GM18858 (cell line): ENCODE measurements at regions not wholly inside any gene's neighbourhood (a gene's known extent, or its start where the extent isn't known, plus 50 kb on each side); places are given as distances from the start of the nearest gene placed in this dataset.
"Not testable (repeated sequence)": the region's sequence is repeated elsewhere in the genome, so short reads cannot be mapped to it uniquely, and the experiment has no call there.

ENCODE experiments used
- ATAC-seq: cut with Tn5 transposase; IDR thresholded peaks from one replicate; pipeline ENCODE4 v1.9.1; 2021; ENCODE audit not compliant: unreplicated experiment

- no peak for ATAC-seq
Observed at GRCh38 chr2:21761361-21761760, 637.6 kb downstream of the TDRD15 start.

- ATAC-seq: no peak
Observed at GRCh38 chr2:21763501-21763900, 639.7 kb downstream of the TDRD15 start.

- ATAC-seq: no peak
Observed at GRCh38 chr2:21770787-21771186, 647.0 kb downstream of the TDRD15 start.

GRCh38 chr2:21772624-21773023 is 648.9 kb downstream of the TDRD15 start:
- no peak for ATAC-seq

- no peak for ATAC-seq
Observed at GRCh38 chr2:21773168-21773567, 649.4 kb downstream of the TDRD15 start.

- ATAC-seq: no peak
Observed at GRCh38 chr2:21774691-21775368, 651.1 kb downstream of the TDRD15 start.

- ATAC-seq: no peak
Observed at GRCh38 chr2:21779786-21780185, 656.0 kb downstream of the TDRD15 start.

- no peak for ATAC-seq
Observed at GRCh38 chr2:21781962-21782361, 658.2 kb downstream of the TDRD15 start.

GRCh38 chr2:21782866-21783265 is 659.1 kb downstream of the TDRD15 start:
- ATAC-seq: no peak

GRCh38 chr2:21787941-21788340 is 664.2 kb downstream of the TDRD15 start:
- no peak for ATAC-seq

- ATAC-seq: not testable (repeated sequence)
Observed at GRCh38 chr2:21790311-21790710, 666.5 kb downstream of the TDRD15 start.

- no peak for ATAC-seq
Observed at GRCh38 chr2:21792571-21792970, 668.8 kb downstream of the TDRD15 start.

GRCh38 chr2:21793461-21793860 is 669.7 kb downstream of the TDRD15 start:
- no peak for ATAC-seq

GRCh38 chr2:21794611-21795010 is 670.8 kb downstream of the TDRD15 start:
- ATAC-seq: no peak

- ATAC-seq: no peak
Observed at GRCh38 chr2:21800356-21800755, 676.6 kb downstream of the TDRD15 start.

- no peak for ATAC-seq
Observed at GRCh38 chr2:21803550-21803949, 679.8 kb downstream of the TDRD15 start.

GRCh38 chr2:21804151-21804550 is 680.4 kb downstream of the TDRD15 start:
- no peak for ATAC-seq

- ATAC-seq: no peak
Observed at GRCh38 chr2:21811541-21811940, 687.8 kb downstream of the TDRD15 start.

GRCh38 chr2:21812766-21813165 is 689.0 kb downstream of the TDRD15 start:
- ATAC-seq: no peak

GRCh38 chr2:21814588-21815149 is 690.9 kb downstream of the TDRD15 start:
- no peak for ATAC-seq

- no peak for ATAC-seq
Observed at GRCh38 chr2:21818212-21818795, 694.5 kb downstream of the TDRD15 start.

GRCh38 chr2:21819454-21819853 is 695.7 kb downstream of the TDRD15 start:
- no peak for ATAC-seq

GRCh38 chr2:21820271-21820670 is 696.5 kb downstream of the TDRD15 start:
- ATAC-seq: no peak
